Neural crest cell (in vitro differentiated cells): ENCODE measurements at regions not wholly inside any gene's neighbourhood (a gene's known extent, or its start where the extent isn't known, plus 50 kb on each side); places are given as distances from the start of the nearest gene placed in this dataset.

ENCODE experiments used
- DNase-seq: peaks from one replicate; pipeline ENCODE4 v3.0.0; 2021; ENCODE audit warnings: low read depth, mixed read lengths, low spot score
- H3K27ac Mint-ChIP-seq: one replicate; pipeline ENCODE4 v1.8.0; 2021; ENCODE audit warnings: mild to moderate bottlenecking, mixed read lengths; ENCODE audit not compliant: unreplicated experiment
- H3K27me3 Mint-ChIP-seq: 2 replicates; pipeline ENCODE4 v1.8.0; 2021; ENCODE audit warnings: low read depth, mild to moderate bottlenecking, mixed read lengths
- H3K36me3 Mint-ChIP-seq: 2 replicates; pipeline ENCODE4 v1.8.0; 2021; ENCODE audit warnings: low read depth, mild to moderate bottlenecking, mixed read lengths
- H3K4me1 Mint-ChIP-seq: 2 replicates; pipeline ENCODE4 v1.8.0; 2021; ENCODE audit warnings: mixed read lengths
- H3K4me3 Mint-ChIP-seq: one replicate; pipeline ENCODE4 v1.8.0; 2021; ENCODE audit warnings: mild to moderate bottlenecking, mixed read lengths
- H3K9me3 Mint-ChIP-seq: 2 replicates; pipeline ENCODE4 v1.8.0; 2021; ENCODE audit warnings: mixed read lengths
- TF ChIP-seq, protein P1 (sequence below): fragments of 200-600 bp; sonication (generic); conservative IDR thresholded peaks from 2 replicates; pipeline ENCODE4 v1.5.0; 2021; ENCODE audit warnings: antibody characterized with exemption, mild to moderate bottlenecking

DNA sequence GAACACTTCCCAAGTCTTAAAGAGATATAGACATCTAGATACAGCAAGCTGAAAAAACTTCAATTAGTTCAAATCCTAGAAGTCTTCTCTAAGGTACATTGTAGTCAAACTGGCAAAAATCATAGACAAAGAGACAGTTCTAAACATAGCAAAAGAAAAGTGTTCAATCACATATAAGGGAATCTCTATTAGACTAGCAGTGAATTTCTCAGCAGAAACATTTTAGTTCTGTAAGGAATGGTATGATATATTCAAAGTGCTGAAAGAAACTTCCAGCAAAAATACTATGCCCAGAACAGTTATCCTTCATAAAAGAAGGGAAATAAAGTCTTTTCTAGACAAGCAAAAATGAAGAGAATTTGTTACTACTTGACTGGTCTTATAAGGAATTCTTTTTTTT lies 186.3 kb upstream of the SYNCRIP start:
- H3K9me3 Mint-ChIP-seq: peaks cover 16% of the 10 kb centered on the region
- TF ChIP-seq, protein P1, sequence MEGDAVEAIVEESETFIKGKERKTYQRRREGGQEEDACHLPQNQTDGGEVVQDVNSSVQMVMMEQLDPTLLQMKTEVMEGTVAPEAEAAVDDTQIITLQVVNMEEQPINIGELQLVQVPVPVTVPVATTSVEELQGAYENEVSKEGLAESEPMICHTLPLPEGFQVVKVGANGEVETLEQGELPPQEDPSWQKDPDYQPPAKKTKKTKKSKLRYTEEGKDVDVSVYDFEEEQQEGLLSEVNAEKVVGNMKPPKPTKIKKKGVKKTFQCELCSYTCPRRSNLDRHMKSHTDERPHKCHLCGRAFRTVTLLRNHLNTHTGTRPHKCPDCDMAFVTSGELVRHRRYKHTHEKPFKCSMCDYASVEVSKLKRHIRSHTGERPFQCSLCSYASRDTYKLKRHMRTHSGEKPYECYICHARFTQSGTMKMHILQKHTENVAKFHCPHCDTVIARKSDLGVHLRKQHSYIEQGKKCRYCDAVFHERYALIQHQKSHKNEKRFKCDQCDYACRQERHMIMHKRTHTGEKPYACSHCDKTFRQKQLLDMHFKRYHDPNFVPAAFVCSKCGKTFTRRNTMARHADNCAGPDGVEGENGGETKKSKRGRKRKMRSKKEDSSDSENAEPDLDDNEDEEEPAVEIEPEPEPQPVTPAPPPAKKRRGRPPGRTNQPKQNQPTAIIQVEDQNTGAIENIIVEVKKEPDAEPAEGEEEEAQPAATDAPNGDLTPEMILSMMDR: no peak
- H3K27me3 Mint-ChIP-seq: no peaks in the 10 kb centered on the region

DNA sequence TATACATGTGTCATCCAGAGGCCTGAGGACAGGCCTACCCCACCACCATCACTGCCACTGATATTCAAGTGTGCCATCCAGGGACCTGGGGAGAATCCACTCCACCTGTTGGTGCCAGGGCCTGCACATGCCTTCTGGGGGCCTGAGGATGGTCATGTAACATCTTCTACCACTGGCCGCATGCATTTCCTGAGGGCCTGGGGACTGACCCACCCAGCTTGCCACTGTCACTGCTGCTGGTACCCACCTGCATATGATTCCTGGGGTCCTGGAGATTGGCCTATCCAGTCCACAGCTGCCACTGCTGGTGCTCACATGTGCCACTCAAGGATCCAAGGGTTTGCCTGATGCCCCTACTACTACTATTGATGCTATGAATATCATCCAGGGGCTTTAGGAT lies 184.3 kb upstream of the SYNCRIP start:
- peaks cover 13% of the 10 kb centered on the region for H3K9me3 Mint-ChIP-seq
- H3K4me3 Mint-ChIP-seq: no peak overlapping the region
- no peaks in the 10 kb centered on the region for H3K27me3 Mint-ChIP-seq
- peaks cover 4% of the 10 kb centered on the region for H3K36me3 Mint-ChIP-seq
- H3K27ac Mint-ChIP-seq: no peak overlapping the region
- TF ChIP-seq, protein P1: no peak
- DNase-seq: no peak
- H3K4me1 Mint-ChIP-seq: no peaks in the 10 kb centered on the region

More for the DNA sequence above, 186.3 kb upstream of the SYNCRIP start:
- no peak overlapping the region for H3K4me3 Mint-ChIP-seq
- DNase-seq: no peak
- H3K36me3 Mint-ChIP-seq: peaks cover 4% of the 10 kb centered on the region
- H3K4me1 Mint-ChIP-seq: no peaks in the 10 kb centered on the region
- no peak overlapping the region for H3K27ac Mint-ChIP-seq

DNA sequence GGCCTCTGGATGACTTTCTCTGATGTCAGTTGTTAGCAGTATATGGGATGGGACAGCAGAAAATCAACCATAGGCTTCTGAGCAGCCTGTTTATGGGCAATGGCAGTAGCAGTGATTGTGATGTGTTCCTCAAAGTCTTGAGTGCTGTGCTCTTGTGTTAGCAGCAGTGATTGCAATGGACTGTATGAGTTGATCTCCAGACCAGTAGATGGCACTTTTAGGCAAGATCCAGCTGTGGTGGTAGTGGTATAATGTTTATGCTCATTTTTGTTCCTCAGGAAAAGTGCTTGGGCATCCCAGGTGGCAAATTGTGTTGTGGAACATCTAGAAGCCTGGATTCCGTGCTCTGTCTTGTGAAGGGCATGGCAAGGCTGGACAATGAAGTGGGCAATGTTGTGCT lies 181.6 kb upstream of the SYNCRIP start:
- Mint-ChIP-seq H3K4me1 (no peaks in the 10 kb centered on the region), H3K4me3 (no peak overlapping the region), H3K9me3 (peaks cover 13% of the 10 kb centered on the region), H3K27me3 (no peaks in the 10 kb centered on the region), H3K36me3 (peaks cover 4% of the 10 kb centered on the region), H3K27ac (no peak overlapping the region)
- no peak for DNase-seq
- TF ChIP-seq, protein P1: no peak

DNA sequence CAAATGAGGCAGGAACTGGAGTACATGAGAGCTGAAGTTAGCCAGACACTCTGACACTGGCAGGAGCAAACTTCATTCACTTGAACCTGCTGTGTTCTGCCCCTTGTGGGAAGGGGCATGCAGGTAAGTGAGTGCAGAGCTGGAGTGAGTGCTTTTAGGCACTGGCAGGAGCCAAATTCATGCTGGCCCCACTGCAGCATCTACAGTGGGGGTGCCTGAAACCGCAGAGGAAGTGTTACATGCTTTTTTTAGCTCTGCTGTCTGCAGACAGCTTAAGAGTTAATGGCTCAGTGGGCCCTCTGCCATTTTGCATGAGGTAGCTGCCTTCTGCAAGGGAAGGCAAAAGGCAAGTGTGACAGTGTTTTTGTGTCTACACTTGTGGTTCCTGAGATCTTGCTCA lies 167.9 kb upstream of the SYNCRIP start:
- no peaks in the 10 kb centered on the region for H3K4me1 Mint-ChIP-seq
- peaks cover 21% of the 10 kb centered on the region for H3K9me3 Mint-ChIP-seq
- TF ChIP-seq, protein P1: no peak
- H3K27ac Mint-ChIP-seq: no peak overlapping the region
- H3K4me3 Mint-ChIP-seq: no peak overlapping the region
- no peaks in the 10 kb centered on the region for H3K27me3 Mint-ChIP-seq
- H3K36me3 Mint-ChIP-seq: peaks cover 2% of the 10 kb centered on the region
- no peak for DNase-seq

DNA sequence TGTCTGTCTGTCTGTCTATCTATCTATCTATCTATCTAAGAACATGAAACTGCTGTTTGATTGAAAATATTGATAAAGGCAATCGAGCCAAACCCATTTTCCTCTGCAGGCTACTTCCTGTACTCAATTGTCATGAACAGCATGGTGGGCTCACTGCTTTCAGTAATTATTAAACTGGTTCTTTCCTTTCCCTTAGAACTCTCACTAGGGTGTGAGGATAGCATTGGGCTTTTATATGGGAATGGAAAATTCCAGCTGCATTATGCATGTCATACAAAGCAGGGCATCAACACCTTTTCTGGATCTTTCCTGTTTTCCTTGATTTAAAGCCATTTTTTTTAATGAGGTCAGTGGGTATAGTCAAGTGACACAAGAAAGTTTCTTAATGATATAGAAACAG lies 161.0 kb upstream of the SYNCRIP start:
- Mint-ChIP-seq H3K4me3 (no peak overlapping the region), H3K27me3 (no peaks in the 10 kb centered on the region), H3K36me3 (no peaks in the 10 kb centered on the region), H3K9me3 (peaks cover 7% of the 10 kb centered on the region), H3K4me1 (no peaks in the 10 kb centered on the region), H3K27ac (no peak overlapping the region)
- DNase-seq: no peak
- TF ChIP-seq, protein P1: no peak

DNA sequence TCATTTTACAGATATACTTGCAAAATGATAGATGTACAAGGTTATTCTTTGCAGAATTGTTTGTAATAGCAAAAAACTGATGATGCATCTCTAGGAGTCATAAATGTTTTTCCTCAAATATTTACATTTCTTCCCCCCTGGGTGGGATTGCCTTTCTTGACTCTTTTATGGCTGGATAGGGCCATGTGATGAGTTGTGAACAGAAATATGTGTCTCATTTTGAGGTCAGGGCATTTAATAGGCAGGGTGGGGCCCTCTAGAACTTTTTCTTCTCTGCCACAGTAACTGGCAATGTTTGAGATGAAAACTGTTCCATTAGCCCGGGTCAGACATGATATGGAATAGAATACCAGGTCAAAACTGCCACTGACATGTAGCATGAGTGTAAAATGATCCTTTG lies 159.5 kb upstream of the SYNCRIP start:
- Mint-ChIP-seq H3K4me3 (no peak overlapping the region), H3K27me3 (no peaks in the 10 kb centered on the region), H3K36me3 (no peaks in the 10 kb centered on the region), H3K27ac (no peak overlapping the region), H3K4me1 (no peaks in the 10 kb centered on the region), H3K9me3 (peaks cover 6% of the 10 kb centered on the region)
- no peak for DNase-seq
- TF ChIP-seq, protein P1: no peak
